Fibroblast of the conjunctiva (primary cell): ENCODE measurements at regions not wholly inside any gene's neighbourhood (a gene's known extent, or its start where the extent isn't known, plus 50 kb on each side); places are given as distances from the start of the nearest gene placed in this dataset.

Source experiments
- DNase-seq: peaks from one replicate; pipeline ENCODE4 v3.0.0-alpha.2; 2010; ENCODE audit warnings: low read depth

DNA sequence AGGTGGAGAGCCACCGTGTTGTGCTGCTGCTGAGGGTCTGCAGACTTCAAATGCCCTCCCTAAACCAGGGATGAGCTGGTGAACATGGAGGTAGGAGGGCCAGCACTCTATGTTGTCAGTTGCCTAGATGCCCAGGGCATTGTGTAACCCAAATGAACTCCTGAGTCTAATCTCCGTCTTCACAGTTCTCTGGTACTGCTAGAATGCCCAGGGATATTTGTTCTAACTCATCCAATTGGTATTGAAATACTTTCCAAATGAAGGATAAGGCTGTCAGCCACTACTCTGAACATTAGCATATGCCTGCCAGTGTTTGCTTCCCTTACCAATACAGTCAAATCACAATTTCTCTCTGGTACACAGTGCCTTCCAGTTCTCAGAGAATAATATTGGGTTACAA lies 492.6 kb downstream of the SLC4A3 start:
- no peak for DNase-seq

DNA sequence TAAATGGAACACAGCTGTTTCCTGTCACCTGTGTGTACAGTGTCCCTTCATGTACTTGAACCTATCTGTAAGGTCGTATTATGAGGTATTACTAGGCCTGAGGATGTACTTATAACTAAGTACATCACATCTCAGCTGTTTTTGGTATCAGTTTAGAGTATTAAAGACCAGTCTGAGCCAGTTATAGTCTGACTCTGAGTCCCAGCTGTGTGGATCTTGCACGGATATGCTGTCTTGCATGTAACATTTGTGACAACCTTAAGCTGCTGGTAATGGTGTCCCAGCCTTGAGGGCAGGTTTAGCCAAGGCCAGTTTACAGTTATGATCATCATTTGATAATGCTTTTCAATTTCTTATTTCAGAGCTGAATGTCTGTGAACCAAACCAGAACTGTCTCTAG lies 496.3 kb downstream of the SLC4A3 start:
- DNase-seq: no peak

DNA sequence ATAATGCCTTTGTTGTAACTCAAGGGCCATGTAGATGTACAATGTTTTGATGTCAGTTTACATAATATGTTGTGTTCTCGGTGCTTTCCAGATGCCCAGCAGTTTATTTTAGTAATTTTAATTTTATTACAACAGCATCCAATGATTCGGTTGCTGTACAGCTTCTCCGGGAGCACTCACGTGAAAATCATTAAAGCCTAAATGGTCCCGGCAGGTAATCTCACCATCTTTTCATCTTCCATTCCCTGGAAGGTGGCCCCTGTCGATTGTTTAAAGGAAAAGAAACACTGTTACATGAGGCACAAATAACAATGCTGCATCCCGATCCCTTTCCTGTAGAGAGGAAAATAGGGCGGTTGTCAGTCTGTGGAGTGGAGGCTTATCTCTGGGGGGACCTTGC lies 498.1 kb downstream of the SLC4A3 start:
- DNase-seq: no peak

DNA sequence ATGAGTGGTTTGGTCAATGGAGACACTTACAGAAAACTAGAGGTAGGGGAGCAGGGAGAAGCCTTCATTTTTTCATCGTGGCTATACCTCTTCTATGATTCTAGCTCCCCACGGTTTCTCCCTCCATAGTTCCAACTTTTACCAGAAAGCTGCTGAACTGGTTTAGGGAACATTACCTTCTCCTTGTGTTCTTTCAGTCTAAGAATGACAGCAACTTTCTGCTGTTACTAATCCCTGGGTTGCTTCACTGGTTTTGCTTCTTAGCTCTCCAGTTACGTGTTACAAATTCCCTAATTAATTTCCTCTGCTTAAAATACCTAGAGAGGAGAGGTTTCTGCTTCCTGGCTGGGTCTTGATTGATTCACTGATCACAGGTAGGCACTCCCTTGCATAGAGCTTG lies 499.9 kb downstream of the SLC4A3 start:
- DNase-seq: no peak

DNA sequence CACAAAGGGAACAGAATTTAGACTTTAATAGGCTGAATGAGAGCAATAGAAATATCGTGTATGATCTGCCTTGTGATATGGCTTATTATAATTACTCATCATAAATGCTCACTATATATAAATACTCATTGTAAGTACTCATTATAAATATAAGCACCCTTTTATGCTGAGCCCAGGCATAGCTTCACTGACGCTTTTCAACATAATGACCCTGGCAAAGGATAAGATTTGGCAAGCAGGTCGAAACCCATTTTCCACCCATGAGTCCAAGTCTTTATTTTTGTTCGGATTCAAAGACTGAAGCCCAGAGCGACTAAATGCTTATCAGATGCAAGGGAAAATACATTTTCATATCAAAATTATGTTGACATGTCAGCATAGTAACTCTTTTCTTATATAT lies 500.4 kb downstream of the SLC4A3 start:
- DNase-seq: no peak

DNA sequence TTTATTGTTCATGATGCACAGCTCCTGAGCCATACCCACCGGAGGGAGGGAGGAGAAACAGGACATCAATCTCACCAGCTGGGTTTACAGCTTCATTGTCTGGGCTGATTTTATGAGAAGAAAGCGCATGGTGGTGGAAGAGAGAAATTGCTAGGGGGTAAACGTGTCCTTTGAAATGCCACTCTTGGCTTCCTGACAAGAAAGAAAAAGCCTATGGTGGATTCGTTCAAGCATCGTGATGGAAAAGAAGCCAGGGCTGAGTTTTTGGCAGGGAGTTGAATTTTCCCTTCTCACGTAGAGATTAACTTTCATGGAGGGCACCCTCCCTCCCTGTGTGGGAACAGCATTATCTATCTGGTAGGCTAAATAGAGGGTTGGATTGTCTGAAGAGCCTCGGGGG lies 502.0 kb downstream of the SLC4A3 start:
- no peak for DNase-seq

DNA sequence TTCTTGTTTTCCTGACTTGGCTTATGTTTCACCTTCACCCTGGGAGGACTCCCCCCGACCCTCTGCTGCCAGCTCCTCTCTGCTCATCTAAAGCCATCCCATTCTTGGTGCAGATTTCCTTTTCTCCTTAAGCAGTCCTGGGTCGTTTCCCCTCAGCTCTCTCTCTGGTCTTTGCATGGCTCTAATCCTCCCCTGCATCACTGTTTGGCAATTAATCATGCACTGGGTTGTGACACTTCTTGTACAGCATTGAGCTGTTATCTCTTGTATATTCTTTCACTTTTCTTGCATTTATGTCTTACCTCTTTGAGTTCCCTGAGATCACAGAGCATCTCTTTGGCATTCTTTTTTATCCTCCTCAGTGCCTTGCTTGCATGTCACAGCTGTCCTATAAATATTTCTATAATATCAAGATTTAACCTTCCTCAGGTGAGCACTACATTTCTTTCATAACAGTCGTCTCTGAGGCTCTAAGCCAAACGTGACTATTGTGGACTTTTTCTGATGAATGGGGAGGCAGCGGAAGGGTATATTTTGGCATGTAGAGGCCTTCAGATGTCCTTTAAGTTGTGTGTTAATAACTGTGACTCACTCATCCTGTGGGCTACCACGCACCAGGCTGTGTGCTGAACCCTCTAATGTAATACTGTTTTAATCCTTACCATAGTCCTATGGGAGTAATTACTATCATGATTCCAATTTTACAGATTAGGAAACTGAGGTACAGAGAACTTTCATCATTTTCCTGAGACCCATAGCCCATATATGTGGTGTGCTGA lies 507.5 kb downstream of the SLC4A3 start:
- no peak for DNase-seq

DNA sequence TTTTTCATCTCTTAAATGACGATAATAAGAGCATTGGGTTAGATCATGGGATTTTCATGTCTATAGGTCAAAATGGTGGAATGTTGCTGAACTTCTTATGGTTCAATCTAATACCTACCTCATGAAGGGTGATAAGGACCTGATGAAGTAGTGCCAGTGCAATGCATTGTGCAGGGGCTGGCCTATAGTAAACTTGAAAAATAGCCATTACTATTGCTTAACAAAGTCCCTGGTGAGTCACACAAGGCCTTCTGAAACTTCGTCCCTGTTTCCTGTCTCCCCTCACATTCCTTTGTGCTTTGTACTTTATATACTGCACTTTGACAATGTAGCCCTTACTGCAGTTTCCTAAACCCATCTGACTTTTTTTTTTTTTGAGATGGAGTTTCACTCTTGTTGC lies 515.9 kb downstream of the SLC4A3 start:
- DNase-seq: peak; percentile 16

DNA sequence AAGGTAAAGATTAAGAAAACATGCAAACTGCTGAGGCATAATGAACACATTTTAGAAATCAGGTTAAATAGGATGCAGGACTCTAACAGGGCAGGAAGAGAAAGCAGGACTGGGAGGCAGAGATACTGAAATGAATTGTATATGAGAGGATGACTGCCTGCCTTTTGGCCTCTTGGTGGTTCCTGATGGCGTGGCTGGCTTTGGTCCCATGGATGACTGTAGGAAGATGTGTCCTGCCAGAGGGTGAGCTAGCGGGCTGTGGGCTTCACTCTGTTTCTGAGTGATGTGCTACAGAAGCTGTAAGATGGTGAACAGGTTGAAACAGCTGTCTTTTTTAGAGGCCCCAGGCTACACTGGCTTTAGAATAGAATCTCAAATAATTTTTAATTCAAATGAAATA lies 517.0 kb downstream of the SLC4A3 start:
- DNase-seq: peak; percentile 17

DNA sequence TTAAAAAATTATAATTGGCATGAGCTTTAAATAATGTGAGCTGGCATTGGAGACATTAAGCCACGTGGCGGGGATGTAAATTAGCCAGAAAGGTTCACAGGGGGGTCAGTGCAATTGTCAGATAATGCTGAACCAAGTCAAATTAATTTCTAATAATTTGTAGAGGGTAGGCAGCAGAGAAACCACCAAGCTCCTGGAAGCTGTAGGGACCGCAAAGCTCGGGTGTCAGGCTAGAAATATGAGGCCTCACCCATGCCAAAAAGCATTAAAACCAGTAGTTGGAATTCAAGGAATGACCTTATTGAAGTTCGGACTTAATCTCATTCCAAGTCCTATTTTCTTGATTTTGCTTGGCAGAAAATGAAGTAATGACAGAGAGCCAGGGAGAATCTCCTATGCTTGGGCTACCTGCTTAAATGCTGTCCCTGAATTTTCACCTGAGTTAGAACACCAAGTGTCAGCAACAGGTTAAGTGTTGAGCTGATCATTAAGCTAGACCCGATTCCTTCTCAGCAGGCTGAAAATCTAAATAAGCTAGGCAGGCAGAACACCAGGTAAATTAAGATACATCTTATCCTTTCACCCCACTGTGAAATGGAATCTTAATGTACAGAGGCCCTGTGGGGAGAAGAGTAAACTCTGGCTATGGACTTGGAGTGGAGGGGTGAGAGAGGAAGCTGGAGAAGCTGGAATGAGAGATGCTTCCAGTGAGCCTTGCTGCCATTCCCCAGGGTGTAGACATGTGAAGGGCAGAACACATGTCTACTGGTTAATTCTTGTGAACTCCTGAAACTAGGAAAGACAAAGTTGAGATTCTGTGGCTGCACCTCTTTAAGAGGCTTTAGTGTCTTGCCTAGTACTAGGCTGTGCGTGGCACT lies 520.0 kb downstream of the SLC4A3 start:
- DNase-seq: no peak

DNA sequence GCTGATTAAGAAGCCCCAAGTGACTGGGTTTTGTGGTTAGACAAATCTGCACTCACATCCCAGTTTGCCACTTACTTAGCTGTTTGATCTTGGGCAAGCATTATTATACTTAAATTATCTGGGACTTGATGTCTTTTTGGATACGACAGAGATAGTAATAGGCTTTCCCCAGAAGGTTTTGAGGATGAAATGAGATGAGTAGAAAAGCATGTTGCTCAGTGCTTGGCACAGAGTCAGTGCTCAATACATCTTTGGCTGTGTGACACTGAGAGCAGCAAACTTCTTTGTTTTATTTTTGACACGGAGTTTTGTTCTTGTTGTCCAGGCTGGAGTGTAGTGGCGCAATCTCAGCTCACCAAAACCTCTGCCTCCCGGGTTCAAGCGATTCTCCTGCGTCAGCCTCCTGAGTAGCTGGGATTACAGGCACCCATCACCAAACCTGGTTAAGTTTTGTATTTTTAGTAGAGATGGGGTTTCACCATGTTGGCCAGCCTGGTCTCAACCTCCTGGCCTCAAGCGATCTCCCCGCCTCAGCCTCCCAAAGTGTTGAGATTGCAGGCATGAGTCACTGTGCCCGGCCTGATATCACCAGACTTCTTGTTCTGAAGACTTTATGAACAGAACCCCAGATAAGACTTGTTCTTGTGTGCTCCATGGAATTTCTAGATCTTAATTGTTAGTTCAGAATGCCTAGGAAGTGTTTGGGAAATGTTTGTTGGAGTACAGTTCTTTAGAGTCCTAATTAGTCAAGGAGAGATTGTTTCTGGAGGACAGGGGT lies 521.2 kb downstream of the SLC4A3 start:
- no peak for DNase-seq

DNA sequence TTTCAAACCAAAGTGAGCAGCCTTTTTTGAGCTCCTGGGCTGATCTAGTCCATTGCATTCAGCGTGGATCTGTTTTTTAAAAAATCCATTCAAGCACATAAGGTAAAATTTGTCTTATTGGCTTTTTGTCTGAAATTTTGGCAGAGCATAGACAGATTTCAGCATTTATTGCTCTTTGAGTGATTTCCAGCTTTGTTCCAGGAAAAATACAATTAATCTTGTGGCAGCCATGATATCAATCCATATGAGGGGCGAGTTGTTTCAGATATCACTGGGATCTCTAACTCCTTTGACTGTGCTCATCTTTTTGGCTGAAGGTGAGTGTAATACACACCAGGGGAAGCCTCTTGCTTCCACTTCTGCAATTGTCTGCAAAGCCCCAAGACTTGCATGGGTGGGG lies 523.9 kb downstream of the SLC4A3 start:
- no peak for DNase-seq

DNA sequence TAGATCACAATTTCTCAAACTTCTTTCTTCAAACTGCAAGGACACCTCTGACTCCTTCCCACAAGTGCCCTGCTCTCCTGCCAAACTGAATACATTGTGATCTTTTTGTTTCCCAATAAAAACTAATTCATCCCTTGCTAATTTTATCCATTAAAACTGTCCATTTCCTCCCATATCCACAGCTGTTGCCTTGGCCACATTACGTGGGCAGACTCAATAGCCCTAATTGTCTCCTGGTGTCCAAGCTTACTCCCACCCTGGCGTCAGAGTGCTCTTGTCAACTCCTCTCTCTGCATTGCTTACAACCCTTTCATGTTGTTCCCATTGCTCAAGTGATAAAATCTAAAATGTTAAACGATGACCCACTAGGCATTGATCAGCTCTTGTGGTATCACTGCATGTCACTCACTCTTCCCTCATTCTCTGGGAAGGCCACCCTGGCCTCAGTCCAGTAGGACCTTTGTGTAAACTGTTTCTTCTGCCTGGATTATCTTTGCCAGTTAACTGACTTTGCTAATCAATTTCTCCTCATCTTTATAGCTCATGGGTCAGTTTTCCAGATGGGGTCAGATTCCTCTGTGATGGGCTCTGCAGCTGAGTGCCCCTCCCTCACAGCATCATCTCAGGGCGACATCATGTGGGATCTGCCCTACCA lies 525.0 kb downstream of the SLC4A3 start:
- DNase-seq: no peak

DNA sequence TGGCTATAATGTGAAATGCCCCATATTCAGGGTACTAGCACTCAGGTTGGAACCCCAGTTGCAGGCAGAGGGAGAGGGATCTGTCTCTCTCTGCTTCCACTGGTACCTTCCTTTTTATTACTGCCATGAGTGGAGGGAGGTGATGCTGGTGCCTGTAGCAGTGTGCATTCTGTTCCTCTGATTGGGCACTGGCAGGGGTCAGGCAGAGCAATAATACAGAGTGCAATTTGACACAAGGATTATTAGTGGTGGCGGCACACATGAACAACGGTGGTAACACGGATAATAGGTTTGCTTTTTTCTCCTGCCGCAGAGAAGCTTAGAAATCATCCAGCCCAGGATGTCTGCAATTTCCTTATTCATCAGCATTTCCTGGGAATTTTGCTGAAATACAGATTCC lies 525.7 kb downstream of the SLC4A3 start:
- no peak for DNase-seq

DNA sequence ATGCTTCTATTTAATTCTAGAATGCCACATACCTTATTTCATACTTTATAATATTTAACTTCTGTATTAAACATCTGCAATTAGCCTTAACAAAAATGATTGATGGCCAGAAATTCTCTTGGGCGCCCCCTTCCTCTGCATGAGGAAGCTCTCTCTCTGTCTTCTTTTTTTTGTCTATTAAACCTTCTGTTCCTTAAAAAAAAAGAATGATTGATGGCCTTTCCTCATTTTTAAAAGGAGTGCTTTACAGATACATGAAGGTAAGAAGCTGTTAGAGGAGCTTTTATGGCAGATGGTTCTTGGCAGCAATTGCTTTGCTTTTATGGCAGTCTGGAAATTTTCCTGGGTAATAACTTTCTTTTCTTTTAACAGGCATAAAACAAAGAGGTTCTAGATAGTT lies 526.9 kb downstream of the SLC4A3 start:
- DNase-seq: no peak

DNA sequence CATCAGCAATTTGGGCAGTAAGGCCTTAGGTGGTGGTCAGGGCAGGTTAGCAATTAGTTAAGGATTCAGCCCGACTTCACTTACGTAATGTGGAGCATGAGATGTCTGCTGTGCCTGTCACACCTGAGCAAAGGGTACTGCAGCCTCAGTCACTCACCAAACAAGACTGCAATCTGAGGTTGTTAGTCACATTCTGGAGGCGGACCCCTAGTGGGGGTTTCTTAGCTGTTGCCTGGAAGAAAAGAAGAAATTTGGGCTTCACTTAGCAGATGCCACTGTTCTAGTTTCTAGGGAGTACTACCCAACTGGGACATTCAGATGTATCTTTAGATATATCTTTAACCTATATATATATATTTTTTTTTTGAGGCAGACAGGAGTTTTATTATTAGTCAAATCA lies 529.9 kb downstream of the SLC4A3 start:
- no peak for DNase-seq

DNA sequence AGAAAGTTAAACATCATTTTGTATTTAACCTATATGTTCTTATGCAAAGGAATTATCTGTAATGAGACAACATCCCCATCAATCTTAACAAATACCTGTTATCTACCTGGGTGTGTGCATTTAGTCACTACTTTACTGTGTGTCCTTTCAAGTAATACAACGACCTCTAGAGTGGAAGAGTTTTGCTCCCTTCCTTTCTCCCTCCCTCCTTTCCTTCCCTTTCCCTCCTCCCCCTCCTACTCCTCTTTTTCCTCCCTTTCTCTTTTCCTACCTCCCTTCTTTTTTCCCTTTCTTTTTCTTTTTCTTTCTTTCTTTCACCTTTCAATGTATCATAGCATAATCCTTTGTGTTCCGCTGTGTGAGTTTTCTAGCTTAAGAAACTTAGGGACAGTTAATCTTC lies 532.3 kb downstream of the SLC4A3 start:
- no peak for DNase-seq

DNA sequence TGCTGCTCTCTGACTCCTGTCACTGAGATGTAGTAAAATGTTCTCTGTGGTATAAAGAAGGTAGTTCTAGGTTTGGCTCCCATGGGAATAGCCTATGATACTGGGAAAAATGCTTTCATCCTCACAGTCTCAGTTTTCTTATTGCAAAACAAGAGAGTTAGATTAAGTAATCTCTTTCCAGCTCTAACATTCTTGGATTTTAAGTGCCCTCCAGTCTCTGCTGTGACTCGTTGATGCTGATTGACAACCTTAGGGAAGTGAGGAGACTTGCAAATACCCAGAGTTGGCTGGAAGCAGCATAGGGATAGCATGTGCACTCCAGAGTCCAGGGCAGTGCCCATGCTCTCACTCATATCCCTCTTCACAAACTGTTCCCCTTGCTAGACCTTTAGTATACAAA lies 534.9 kb downstream of the SLC4A3 start:
- no peak for DNase-seq

DNA sequence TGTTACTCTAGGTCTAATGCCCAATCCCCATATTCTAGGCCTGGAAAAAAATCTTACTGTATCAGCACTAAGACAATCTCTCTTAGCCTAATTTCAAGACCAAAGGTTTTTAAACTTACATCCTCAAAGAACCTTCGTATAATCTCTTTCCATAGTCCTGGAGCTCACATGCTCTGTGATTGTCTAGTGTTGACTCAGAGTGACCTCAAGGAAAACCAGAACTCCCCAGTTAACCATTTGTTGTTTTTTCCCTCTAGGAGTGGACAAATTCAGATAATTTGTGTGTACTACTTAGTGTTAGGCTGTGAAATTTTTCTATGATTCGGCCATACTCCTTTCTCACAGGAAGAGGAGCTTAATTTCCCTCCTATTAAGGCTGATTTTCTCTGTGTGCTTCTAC lies 536.1 kb downstream of the SLC4A3 start:
- no peak for DNase-seq

DNA sequence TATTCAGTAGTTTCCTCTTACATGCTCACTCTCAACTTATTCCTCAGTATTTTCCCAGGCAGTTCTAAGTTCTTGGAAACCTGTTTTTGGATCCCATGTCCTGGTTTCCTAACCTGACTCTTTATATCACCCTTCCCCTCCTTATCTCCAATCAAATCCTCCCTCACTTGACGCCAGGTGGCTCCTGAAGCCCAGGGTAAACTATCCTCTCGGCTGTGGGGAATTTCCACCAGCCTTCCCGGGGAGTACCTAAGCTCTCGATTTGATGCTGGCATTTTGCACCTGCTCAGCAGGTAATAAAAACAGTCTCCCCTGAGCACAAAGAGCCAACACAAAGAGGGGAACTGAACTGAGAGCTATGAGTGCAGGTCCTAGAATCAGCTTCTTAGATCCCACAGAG lies 538.0 kb downstream of the SLC4A3 start:
- DNase-seq: no peak

DNA sequence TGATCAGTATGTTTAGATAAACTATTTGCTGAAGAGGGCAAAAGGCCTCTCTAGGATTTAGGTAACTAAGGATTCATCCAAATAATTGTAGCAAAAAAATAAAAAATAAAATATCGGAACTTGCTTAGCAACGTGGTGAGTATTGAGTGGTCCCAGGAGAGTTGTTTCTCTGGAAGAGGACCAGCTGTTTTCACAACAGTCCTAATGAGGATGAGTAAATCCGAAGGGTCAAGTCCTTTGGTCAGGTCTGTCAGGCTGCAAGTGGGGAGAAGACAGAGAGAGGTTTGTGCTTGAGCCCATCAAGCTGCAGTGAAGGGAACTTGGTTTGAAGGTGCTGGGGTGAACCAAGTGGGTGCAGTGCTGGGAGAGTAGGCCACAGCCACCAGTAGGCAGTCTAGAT lies 539.2 kb downstream of the SLC4A3 start:
- DNase-seq: no peak

DNA sequence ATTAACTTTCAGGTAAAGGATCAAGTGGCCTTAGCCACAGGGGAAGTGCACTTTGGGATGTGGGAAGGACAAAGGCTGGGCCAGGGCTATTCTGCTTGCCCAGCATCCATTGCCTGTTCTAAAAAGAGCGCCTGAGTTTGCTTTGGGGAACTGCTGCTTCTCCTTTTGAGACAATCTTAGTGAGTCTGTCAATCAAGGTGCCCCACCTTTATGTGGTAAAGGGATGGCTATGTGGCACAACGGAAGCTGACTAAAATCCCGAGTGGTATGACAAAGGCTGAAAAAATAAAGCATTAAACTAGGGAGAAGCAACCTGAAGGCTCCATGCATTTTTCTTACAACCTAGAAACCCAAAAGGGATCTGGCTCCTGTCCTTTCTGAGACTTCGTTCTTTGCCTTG lies 540.5 kb downstream of the SLC4A3 start:
- DNase-seq: no peak
